ENCODE measurements at regions not wholly inside any gene's neighbourhood (a gene's known extent, or its start where the extent isn't known, plus 50 kb on each side); places are given as distances from the start of the nearest gene placed in this dataset.

GRCh38 chr2:88832992-88833389 lies 141.5 kb downstream of the RPIA start:
- DNase-seq (ENCODE audit: low read depth): no peak

DNA sequence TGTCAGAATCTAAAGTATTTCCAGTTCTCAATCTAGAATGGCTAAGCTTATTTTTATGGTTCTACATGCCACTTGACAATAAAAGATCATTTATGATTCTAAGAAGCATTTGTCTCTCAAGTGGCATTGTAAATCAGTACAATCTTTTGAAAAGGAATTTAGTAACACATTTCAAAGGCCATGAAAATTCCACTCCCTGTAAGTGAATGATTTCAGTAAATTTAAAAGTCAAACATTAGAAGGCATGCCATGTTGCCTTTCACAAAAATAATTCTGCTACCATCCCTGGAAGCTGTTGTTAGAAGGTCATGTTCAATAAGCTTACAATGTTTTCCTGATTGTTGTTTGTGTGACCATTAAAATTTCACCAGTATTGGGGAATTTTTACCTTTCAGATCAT lies 142.9 kb downstream of the RPIA start:
- DNase-seq (ENCODE audit: low read depth): no peak

GRCh38 chr2:88834866-88835265 lies 143.4 kb downstream of the RPIA start:
- DNase-seq (ENCODE audit: low read depth): no peak

GRCh38 chr2:88835726-88836125 lies 144.3 kb downstream of the RPIA start:
- no peak for DNase-seq (ENCODE audit: low read depth)

DNA sequence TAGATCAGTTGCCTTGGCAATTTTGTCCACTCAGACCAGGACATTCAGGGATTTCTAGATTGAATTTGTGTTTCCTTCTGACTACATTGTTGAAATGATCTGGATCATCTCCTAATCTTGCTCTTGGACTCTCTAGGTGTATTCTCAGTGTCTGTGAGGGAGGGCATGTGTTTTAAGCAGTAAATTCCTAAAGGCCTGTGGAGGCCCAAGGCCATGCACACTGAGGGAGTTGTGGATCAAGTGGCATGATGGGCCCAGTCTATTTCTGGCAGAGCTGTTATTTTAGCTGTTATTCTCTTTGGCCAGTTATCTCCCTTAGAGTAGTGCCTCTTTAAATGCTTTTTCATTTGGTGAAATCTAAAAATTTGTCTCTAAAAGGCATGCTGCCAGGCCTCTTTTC lies 144.9 kb downstream of the RPIA start:
- DNase-seq (ENCODE audit: low read depth): no peak

DNA sequence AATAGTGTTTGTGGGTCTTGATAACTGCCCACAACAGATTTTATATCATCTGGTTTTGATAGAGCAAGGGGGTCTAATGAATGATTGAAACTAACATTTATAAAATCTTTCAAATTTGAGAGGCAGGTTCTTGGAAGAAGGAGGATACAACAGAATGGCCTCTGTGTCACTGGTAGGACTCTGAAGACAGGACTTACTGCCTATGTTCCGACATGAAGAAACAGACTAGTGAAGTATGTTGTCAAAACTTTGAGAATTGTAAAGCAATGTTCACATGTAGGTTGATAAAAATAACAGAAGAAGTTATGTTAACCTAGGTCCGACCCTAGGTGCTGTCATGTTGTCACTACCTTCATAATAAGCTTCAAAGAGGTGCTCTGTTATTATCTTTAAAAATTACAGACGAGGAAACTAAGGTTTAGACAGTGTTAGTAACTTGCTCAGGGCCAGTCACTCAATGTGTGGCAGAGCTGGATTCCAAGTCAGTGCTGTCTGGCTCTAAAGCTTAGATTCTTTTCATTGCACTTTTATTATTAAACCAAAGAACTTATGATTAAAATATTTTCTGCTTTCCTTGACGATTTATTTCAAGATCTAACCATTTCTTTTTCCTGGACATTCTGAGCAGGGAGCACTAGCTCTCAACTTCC lies 146.2 kb downstream of the RPIA start:
- DNase-seq (ENCODE audit: low read depth): no peak

DNA sequence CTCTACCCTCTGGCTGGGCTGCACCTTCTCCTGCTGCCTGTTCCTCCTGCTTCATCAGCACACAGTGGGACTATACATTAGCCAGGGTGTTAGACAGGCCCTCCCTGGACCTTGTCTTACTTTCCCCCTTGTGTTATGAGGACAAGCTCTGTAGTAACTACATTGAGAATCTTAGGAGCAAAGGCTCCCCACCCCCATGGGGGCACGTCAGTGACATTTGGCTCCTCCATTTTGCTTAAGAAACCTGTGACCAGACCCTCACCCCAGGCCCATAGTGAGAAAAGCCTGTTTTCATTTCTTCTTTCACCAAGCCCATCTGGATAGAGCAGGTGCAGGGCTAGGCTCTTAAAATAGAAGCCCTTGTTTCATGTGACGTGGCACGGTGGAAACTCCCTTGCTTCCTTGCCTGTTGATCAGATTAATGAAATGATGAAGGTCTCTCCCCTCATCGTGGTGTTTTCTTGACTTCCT lies 146.7 kb downstream of the RPIA start:
- no peak for DNase-seq (ENCODE audit: low read depth)

DNA sequence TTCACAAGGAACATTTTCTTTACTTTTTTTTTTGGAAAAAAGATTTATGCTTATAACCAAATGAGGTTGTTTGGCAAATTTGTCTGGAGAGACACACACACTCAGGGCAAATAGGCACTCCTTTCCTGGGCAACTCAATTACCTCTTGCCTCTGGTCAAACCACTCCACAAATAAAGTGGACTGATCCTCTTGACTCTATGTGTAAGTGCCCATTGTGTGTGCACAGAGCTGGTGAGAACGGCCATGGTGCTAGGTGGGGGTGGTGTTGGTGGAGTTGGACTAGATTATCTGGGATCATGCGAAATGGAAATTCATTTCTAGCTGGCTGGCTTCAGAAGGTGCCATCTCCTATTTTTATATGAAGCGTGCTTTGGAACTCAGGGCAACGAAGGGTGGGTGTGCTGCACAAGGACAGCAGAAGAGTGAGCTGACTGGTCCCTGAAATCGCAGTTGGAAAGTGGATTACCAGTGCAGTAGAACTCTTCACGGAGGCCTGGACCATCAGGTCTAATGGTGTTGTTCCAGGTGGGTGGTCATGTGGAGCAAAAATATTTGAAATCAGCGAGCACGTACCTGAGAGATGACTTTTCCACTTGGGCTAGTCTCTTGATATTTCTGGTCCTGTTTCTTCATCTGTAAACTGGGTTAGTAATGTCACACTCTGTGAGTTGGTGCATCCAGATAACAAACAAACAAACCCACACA lies 149.9 kb downstream of the RPIA start:
- no peak for DNase-seq (ENCODE audit: low read depth)

GRCh38 chr2:88842656-88843460 lies 151.4 kb downstream of the RPIA start:
- no peak for DNase-seq (ENCODE audit: low read depth)

GRCh38 chr2:88843651-88844050 lies 152.2 kb downstream of the RPIA start:
- no peak for DNase-seq (ENCODE audit: low read depth)

GRCh38 chr2:88844960-88845359 lies 153.5 kb downstream of the RPIA start:
- DNase-seq (ENCODE audit: low read depth): no peak

DNA sequence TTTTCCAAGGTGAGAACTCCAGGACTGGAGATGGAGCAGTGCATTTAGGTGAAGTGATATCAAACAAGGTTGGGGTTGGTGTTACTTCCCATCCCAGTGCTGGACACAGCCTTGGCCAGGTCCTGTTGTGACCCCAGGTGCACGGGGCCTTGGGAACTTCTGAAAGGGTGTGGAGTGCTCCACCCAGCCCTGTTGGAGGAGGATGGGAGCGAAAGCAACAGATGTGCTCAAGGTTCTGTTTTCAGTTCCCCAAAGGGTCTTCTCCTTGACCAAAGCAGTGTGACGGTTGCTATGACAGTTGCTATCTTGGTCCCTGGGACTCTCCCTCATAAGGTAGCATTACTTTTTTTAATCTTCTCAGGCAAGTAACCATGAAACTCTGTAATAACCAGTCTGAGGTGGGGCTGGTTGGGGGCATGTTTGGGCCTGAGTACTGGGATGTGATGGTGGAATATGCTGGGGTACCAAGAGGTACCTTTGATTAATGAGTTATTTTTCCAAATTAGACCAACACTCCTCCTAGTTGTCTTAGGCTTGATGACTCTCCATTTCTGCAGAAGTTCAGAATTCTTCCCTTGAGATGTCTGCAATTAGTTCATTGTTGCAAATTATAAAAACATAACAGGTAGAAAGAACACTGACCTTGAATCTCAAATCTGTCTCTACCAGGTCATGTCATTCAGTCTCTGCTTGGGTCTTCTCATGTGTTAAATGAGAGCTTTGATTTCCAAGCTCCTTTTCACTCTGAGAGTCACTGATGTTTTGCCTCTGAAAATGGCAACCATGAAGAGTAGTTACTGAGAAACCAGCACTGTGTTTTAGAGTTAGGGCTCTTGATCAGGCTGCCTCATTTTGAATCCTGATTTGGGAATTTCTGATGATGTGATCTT lies 154.5 kb downstream of the RPIA start:
- no peak for DNase-seq (ENCODE audit: low read depth)

GRCh38 chr2:88852753-88853402 lies 161.4 kb downstream of the RPIA start:
- no peak for DNase-seq (ENCODE audit: low read depth)

- no peak for DNase-seq (ENCODE audit: low read depth)
Measured at GRCh38 chr2:88853403-88853790, 161.9 kb downstream of the RPIA start.

DNA sequence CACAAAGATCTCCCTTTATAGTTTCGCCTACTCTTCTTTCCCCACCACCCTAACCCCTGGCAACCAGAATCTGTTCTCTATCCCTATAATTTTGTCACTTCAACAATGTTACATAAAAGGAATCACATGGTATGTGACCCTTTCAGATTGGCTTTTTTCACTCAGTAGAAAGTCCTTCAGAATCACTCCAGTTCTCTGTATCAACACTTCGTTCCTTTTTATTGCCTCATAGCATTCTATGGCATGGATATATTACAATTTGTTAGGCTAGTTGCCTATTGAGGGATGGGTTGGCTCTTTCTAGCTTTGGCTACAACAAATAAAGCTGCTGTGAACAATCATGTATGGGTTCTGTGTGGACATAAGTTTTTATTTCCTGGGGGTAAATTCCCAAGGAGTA lies 163.1 kb downstream of the RPIA start:
- DNase-seq (ENCODE audit: low read depth): no peak

GRCh38 chr2:88855620-88856408 lies 164.3 kb downstream of the RPIA start:
- no peak for DNase-seq (ENCODE audit: low read depth)

GRCh38 chr2:88856409-88857135 lies 165.1 kb downstream of the RPIA start:
- DNase-seq (ENCODE audit: low read depth): no peak

GRCh38 chr2:88857274-88857741 lies 165.8 kb downstream of the RPIA start:
- DNase-seq (ENCODE audit: low read depth): no peak

DNA sequence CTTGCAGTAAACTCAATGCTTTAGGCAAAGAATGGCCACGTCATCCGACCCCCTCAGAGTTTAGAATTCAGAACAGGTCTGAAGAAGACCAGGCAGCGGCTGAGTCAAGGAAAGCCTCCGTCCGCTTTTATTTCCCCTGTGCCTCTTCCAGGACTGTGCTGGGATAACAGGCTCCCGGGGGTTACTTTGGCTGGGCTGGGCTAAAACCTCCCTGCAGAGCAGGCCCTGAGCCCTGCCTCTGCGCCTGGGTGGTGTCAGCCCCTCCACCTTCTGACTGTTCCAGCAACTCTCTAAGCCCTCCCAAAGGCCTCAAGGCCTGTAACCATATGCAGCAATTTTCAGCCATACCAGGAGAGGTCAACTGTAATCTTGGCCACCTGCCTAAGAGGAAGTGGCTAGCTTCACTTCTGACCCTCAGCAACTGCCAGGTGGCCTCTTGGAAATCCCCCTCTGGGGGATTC lies 166.5 kb downstream of the RPIA start:
- DNase-seq (ENCODE audit: low read depth): no peak

GRCh38 chr2:88859461-88859860 lies 168.0 kb downstream of the RPIA start:
- no peak for DNase-seq (ENCODE audit: low read depth)

Data from activated T-cell treated with anti-CD3 and anti-CD28 coated beads for 1 hour (primary cell).